Mesodermal cell (in vitro differentiated cells): ENCODE measurements at regions not wholly inside any gene's neighbourhood (a gene's known extent, or its start where the extent isn't known, plus 50 kb on each side); places are given as distances from the start of the nearest gene placed in this dataset.

Experiments used
- H3K27ac ChIP-seq: 2 replicates; pipeline ENCODE4 v1.7.0; 2013; ENCODE audit warnings: mild to moderate bottlenecking, low read depth, low read length, moderate library complexity; ENCODE audit not compliant: severe bottlenecking
- H3K36me3 ChIP-seq: 2 replicates; pipeline ENCODE4 v1.7.1; 2013; ENCODE audit warnings: mild to moderate bottlenecking, low read length, moderate library complexity; ENCODE audit not compliant: control insufficient read depth, insufficient read depth
- H3K4me1 ChIP-seq: one replicate; pipeline ENCODE4 v1.7.1; 2013; ENCODE audit warnings: mild to moderate bottlenecking, low read length; ENCODE audit not compliant: insufficient read depth, control insufficient read depth, poor library complexity, severe bottlenecking
- H3K4me3 ChIP-seq: 2 replicates; pipeline ENCODE4 v1.7.0; 2013; ENCODE audit warnings: low read length, control low read depth, mild to moderate bottlenecking; ENCODE audit not compliant: insufficient read depth, poor library complexity, severe bottlenecking; ENCODE audit errors: extremely low read depth
- H3K9me3 ChIP-seq: 2 replicates; pipeline ENCODE4 v1.7.1; 2013; ENCODE audit warnings: mild to moderate bottlenecking, low read length, moderate library complexity; ENCODE audit not compliant: control insufficient read depth
- WGBS, 2 experiments: methylation state at CpG; one replicate each; pipeline ENCODE4 v1.1.5; 2013; ENCODE audit warnings: missing lambda C conversion rate in 2 of 2; ENCODE audit not compliant: insufficient coverage in 2 of 2; 5-methylcytosine and 5-hydroxymethylcytosine counted together

DNA sequence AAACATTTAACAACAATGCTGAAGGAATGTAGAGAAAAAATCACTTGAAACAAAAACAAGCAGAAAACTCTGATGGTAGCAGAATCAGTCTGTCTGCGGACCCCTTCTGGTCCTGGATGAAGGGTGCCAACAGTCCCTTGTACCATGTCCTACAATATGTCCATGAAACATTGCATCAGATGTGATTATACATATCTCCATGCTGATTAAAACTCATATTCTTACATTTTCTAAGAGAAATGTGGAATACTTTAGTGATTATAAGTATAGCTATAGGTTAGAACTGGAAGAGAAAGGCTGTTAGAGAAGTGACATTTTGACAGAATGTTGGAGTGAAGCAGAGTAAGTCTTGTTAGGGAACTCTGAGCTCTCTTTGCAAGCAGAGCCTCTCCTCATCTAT is 286.1 kb downstream of the SH3GL2 start:
- H3K4me3 ChIP-seq: no peak overlapping the region

DNA sequence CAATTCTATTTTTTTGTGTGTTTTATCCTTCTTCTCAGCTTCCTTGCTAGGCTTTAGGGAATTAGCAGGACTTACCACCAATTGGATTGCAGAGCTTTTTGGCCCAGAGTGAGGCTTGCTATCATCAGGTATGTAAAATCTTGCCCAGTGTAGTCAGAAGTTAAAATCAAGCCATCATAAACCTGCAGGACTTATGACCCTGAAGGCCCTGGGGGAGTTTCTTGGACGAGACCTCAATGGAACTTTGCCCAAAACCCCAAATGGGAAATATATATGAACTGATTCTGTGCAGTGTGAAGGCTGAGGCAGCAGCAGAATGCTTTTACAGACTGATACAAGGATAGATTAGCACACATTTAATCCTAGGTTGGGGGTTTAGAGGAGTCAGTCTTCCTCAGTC is 287.0 kb downstream of the SH3GL2 start:
- no peak overlapping the region for H3K4me3 ChIP-seq
- H3K36me3 ChIP-seq: no peaks in the 10 kb centered on the region
- 83% methylated on average over 1 of the region's 1 CpG; no CpG with 5 or more reads in 1 of the 2 experiments for whole genome bisulfite sequencing, 2 experiments
- H3K27ac ChIP-seq: no peak overlapping the region
- no peaks in the 10 kb centered on the region for H3K9me3 ChIP-seq
- no peaks in the 10 kb centered on the region for H3K4me1 ChIP-seq

More for the DNA sequence above, 286.1 kb downstream of the SH3GL2 start:
- H3K4me1 ChIP-seq: no peaks in the 10 kb centered on the region
- no peak overlapping the region for H3K27ac ChIP-seq
- WGBS, 2 experiments: 100% methylated on average over 1 of the region's 1 CpG; no CpG with 5 or more reads in 1 of the 2 experiments
- no peaks in the 10 kb centered on the region for H3K9me3 ChIP-seq
- H3K36me3 ChIP-seq: no peaks in the 10 kb centered on the region

DNA sequence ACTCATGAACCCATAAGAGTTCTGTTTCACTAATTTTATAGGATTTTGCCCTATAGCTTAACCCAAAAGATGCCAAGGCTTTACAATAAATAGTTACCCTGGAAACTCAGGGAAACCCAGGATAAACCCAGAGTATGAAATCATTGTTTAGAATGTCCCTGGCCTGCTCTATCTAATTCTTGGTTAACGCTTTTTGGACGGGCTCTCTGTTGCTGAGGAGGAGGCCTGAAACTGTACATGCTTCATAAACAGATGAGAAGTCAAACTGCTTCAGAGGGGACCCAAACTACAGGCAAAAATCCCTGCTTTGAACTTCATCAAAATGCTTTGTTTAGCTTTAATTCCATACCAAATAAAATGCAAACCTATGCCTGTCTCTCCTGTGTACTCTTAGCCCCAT is 291.9 kb downstream of the SH3GL2 start:
- no peaks in the 10 kb centered on the region for H3K36me3 ChIP-seq
- H3K4me1 ChIP-seq: no peaks in the 10 kb centered on the region
- no peak overlapping the region for H3K4me3 ChIP-seq
- WGBS, 2 experiments: 84 to 100% methylated on average over 2 of the region's 2 CpGs
- no peak overlapping the region for H3K27ac ChIP-seq
- no peaks in the 10 kb centered on the region for H3K9me3 ChIP-seq

DNA sequence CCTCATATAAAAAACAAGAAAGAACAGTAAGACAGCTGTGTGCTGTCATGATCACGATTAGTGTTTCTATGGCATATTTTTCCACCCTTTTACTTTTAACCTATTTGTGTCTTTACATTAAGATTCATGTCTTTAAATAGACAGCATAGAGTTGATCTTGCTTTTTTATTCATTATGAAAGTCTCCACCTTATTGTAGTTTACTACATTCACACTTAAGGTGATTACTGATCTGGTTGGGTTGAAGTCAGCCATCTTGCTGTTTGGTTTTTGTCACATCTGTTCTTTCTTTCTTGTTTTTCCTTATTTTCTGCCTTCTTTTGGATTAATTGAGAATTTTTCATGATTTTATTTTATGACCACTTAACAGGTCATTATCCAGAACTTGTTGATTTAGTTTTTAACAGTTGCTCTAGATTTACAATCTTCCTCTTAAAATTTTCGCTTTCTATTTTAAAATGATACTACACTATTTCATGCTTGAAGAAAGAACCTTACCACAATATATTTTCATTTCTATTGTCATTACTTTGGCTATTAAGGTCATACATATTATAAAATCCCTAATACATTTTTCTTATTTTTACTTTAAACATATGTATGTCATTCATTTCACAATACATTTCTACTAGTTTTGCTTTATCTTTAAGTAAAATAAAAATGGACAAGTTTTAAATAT is 292.5 kb downstream of the SH3GL2 start:
- H3K4me1 ChIP-seq: no peaks in the 10 kb centered on the region
- H3K4me3 ChIP-seq: no peak overlapping the region
- WGBS, 2 experiments: 83% methylated on average over 1 of the region's 2 CpGs; no CpG with 5 or more reads in 1 of the 2 experiments
- no peaks in the 10 kb centered on the region for H3K36me3 ChIP-seq
- no peaks in the 10 kb centered on the region for H3K9me3 ChIP-seq
- H3K27ac ChIP-seq: no peak overlapping the region

DNA sequence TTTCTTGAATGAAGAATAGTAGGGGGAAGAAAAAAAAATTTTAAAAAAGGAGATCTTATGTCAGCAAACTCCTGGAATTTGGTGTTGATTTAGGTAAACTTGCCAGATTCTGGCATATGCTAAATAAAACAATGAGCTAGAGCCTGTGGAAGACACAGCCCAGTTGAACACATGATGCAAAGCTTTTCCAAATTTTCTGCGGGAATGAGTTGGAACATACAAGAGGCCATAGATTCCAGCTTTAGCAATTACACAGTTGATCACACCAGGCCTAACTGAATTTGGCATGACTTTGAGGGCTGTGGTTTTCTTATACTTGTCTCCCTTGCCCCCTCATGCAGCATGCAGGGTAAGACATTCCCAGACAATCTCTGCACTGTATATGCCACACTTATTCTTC is 297.0 kb downstream of the SH3GL2 start:
- 90 to 100% methylated on average over 1 of the region's 1 CpG for WGBS, 2 experiments
- H3K4me3 ChIP-seq: no peak overlapping the region
- no peaks in the 10 kb centered on the region for H3K4me1 ChIP-seq
- H3K27ac ChIP-seq: no peak overlapping the region
- H3K9me3 ChIP-seq: no peaks in the 10 kb centered on the region
- no peaks in the 10 kb centered on the region for H3K36me3 ChIP-seq

DNA sequence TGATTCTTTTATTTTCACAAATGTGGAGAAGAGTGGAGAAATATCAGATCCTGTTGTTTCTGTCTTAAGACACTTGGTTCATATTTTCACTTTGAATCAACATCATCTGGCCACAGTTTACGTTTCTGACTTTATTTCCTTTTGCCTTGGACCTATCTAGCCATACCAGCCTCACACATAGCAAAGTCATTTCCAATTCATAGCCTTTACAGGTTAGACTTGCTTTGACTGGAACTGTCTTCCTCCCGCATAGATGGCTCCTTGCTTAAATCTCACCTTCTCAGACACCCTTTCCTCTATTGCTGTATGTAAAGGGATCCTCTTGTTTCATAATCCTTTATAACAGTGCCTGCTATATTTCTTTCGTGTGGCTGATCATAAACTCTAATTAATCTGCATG is 297.8 kb downstream of the SH3GL2 start:
- Histone ChIP-seq H3K36me3 (no peaks in the 10 kb centered on the region), H3K4me3 (no peak overlapping the region), H3K4me1 (no peaks in the 10 kb centered on the region), H3K27ac (no peak overlapping the region), H3K9me3 (no peaks in the 10 kb centered on the region)
- 71 to 88% methylated on average over 1 of the region's 3 CpGs for WGBS, 2 experiments

DNA sequence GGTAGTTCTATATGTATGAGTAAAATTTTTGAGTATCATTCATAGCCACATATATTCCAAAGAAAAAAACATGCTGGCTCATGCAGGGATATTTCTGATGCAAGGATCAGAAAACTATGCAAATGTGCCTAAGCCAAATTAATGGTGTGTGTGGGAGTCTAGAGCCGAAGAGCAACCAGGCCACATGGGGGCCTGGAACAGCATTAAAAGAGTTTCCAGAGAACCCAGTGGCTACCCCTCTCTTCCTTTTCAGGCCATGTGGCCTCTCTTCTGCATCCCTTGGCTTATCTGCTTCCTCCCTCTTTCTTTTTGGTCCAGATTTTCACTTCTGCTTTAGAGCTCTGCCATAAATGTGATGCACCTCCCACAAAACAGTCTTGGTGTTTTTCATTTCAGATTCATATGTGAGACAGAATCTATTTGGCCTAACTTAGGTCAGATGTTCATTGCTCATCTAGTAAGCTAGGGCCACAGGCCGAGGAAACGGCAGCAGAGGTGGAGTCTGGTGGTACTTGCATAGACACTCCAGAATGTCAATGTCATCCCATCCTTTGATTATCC is 300.0 kb downstream of the SH3GL2 start:
- Histone ChIP-seq H3K4me1 (no peaks in the 10 kb centered on the region), H3K36me3 (no peaks in the 10 kb centered on the region), H3K27ac (no peak overlapping the region), H3K4me3 (no peak overlapping the region), H3K9me3 (no peaks in the 10 kb centered on the region)
- WGBS, 2 experiments: 93 to 94% methylated on average over 3 of the region's 3 CpGs

DNA sequence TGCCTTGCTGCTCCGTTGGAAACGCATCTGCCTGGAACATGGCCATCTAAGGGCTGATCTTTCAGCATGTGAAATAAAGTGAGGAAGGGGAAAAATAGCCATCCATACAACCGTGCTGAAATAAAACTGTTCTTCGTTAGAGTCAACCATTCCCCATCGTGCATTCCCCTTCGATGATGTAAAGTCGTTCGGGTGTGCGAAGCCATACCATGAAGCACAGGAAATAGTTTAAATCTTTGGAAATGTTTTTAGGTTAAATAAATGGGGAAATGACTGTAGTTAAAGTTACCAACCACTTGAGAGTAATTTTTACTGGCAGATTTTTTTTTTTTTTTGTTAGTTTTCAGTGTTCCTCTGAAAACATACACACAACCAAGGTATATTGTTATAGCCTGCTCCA is 302.5 kb downstream of the SH3GL2 start:
- H3K4me1 ChIP-seq: no peaks in the 10 kb centered on the region
- no peaks in the 10 kb centered on the region for H3K9me3 ChIP-seq
- no peaks in the 10 kb centered on the region for H3K36me3 ChIP-seq
- no peak overlapping the region for H3K27ac ChIP-seq
- H3K4me3 ChIP-seq: no peak overlapping the region
- WGBS, 2 experiments: 88 to 95% methylated on average over 8 to 9 of the region's 9 CpGs

DNA sequence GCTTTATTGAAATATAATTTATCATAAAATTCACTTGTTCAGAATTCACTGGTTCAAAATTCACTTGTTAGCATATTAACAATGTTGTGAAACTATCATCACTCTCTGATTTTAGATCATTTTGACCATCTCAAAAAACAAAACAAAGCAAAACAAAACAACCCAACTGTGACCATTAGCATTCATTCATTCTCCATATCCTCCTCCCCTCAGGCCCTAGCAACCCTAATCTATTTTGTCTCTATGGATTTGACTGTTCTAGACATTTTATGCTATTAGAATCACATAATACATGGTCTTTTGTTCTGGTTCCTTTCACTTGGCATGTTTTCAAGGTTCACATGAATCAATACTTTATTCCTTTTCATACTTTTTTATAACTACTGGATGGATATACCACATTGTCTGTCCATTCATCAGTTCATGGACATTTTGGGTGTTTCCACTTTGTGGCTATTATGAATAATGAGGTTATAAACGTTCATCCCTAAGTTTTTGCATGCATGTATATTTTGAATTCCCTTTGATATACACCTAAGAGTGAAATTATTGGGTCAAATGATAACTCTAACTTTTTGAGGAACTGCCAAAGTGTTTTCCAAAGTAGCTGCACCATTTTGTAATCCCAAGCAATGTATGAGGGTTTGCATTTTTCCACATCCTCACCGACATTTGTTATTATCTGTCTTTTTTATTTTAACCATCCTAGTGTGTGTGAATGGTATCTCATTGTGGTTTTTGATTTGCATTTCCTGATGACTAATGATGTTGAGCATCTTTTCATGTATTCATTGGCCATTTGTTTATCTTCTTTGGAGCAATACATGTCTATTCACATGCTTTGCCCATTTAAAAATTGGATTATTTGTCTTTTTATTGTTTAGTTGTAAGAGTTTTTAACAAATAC is 304.1 kb downstream of the SH3GL2 start:
- no peaks in the 10 kb centered on the region for H3K4me1 ChIP-seq
- no peaks in the 10 kb centered on the region for H3K9me3 ChIP-seq
- 80% methylated on average over 1 of the region's 2 CpGs; no CpG with 5 or more reads in 1 of the 2 experiments for WGBS, 2 experiments
- no peaks in the 10 kb centered on the region for H3K36me3 ChIP-seq
- H3K27ac ChIP-seq: no peak overlapping the region
- no peak overlapping the region for H3K4me3 ChIP-seq

DNA sequence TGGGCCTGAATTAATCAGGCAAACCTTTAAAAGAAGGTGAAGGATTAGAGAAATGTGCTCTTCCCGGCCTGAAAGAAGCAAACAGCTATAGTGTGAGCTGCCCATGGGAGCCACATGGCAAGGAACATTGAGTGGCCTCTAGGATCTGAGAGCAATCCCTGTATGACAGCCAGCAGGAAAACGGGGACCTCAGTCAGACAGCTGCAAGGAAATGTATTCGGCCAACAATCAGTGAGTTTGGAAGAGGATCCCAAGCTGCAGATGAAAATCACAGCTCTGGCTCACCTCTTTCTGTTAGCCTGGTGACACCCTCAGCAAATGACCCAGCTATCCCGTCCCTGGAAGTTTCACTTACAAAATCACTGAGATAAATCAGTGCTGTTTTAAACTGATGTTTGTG is 309.2 kb downstream of the SH3GL2 start:
- Histone ChIP-seq H3K4me1 (no peaks in the 10 kb centered on the region), H3K36me3 (no peaks in the 10 kb centered on the region), H3K27ac (no peak overlapping the region), H3K9me3 (no peaks in the 10 kb centered on the region), H3K4me3 (no peak overlapping the region)
- 80 to 91% methylated on average over 3 of the region's 4 CpGs for WGBS, 2 experiments
